GM19023 (cell line): ENCODE measurements at regions not wholly inside any gene's neighbourhood (a gene's known extent, or its start where the extent isn't known, plus 50 kb on each side); places are given as distances from the start of the nearest gene placed in this dataset.
"Not testable (repeated sequence)": the region's sequence is repeated elsewhere in the genome, so short reads cannot be mapped to it uniquely, and the experiment has no call there.

Experiments used
- ATAC-seq: cut with Tn5 transposase; IDR thresholded peaks from one replicate; pipeline ENCODE4 v1.9.1; 2021; ENCODE audit warnings: mild to moderate bottlenecking, moderate library complexity; ENCODE audit not compliant: unreplicated experiment

- ATAC-seq = no peak
These were observed 233.4 kb upstream of the LRTM1 start for GRCh38 chr3:55161231-55161630.

- ATAC-seq = peak; percentile 72
These were observed 232.6 kb upstream of the LRTM1 start for GRCh38 chr3:55160241-55160983.

- no peak for ATAC-seq
These were observed 231.9 kb upstream of the LRTM1 start for GRCh38 chr3:55159711-55160110.

GRCh38 chr3:55159016-55159415 is 231.2 kb upstream of the LRTM1 start:
- no peak for ATAC-seq

GRCh38 chr3:55158345-55158744 is 230.5 kb upstream of the LRTM1 start:
- no peak for ATAC-seq

- no peak for ATAC-seq
These were observed 229.9 kb upstream of the LRTM1 start for GRCh38 chr3:55157731-55158130.

GRCh38 chr3:55156851-55157650 is 229.2 kb upstream of the LRTM1 start:
- no peak for ATAC-seq

GRCh38 chr3:55147856-55148720 is 220.2 kb upstream of the LRTM1 start:
- ATAC-seq = no peak

GRCh38 chr3:55147406-55147805 is 219.5 kb upstream of the LRTM1 start:
- no peak for ATAC-seq

GRCh38 chr3:55146216-55146615 is 218.4 kb upstream of the LRTM1 start:
- ATAC-seq = no peak

GRCh38 chr3:55144015-55144673 is 216.3 kb upstream of the LRTM1 start:
- no peak for ATAC-seq

GRCh38 chr3:55143336-55143735 is 215.5 kb upstream of the LRTM1 start:
- ATAC-seq = no peak

GRCh38 chr3:55136291-55136690 is 208.4 kb upstream of the LRTM1 start:
- ATAC-seq = not testable (repeated sequence)

GRCh38 chr3:55128225-55128823 is 200.5 kb upstream of the LRTM1 start:
- ATAC-seq = no peak

GRCh38 chr3:55127565-55127964 is 199.7 kb upstream of the LRTM1 start:
- no peak for ATAC-seq

- ATAC-seq = no peak
These were observed 196.5 kb upstream of the LRTM1 start for GRCh38 chr3:55124371-55124770.
